K562 (cell line): ENCODE measurements at regions not wholly inside any gene's neighbourhood (a gene's known extent, or its start where the extent isn't known, plus 50 kb on each side); places are given as distances from the start of the nearest gene placed in this dataset.

Experiments used
- ATAC-seq: fragments of 200-7000 bp; cut with Tn5 transposase; 3 replicates; pipeline ENCODE4 v1.9.1; 2020; ENCODE audit warnings: moderate library complexity
- BruUV-seq: library from RNA; stranded (reverse); fragments of 400-500 nt; replicated peaks from 2 replicates; lab custom pipeline; 2021; lab: Mats Ljungman, UMichigan
- CTCF ChIA-PET: fragments of 300-600 bp; formaldehyde crosslinking; extraction: SDS; loops from one replicate; lab custom pipeline; 2021; ENCODE audit warnings: low intra/inter-chr PET ratio; lab: Yijun Ruan, JAX
- POLR2A ChIA-PET: fragments of 300-600, 350-650 bp; sonication (Branson Sonifier 250); formaldehyde crosslinking; extraction: SDS; loops from one replicate; lab custom pipeline; 2021; ENCODE audit warnings: antibody characterized with exemption, inconsistent platforms; lab: Yijun Ruan, JAX
- DNase-seq, 4 experiments: peaks; one replicate each; pipeline versions ENCODE4 v3.0.0 to v3.0.0-alpha.2; 2011 to 2018; ENCODE audit warnings: low spot score in 3 of 4, mixed read lengths in 3 of 4; ENCODE audit errors: extremely low read depth in 1 of 4
- FAIRE-seq: peaks from 2 replicates; lab custom pipeline; 2011; peaks lifted over from hg19 to GRCh38; lab: Jason Lieb, UNC
- H2AFZ ChIP-seq: 2 replicates; pipeline ENCODE4 v1.6.0; 2011; ENCODE audit warnings: low read depth, low read length, control low read depth, inconsistent platforms
- H3K27ac ChIP-seq: fragments of 200-600 bp; 3 replicates; pipeline ENCODE4 v1.8.0; 2011; ENCODE audit warnings: low read depth, mild to moderate bottlenecking, control low read depth, inconsistent platforms, low read length, moderate library complexity, mixed read lengths; ENCODE audit errors: extremely low read depth
- H3K27me3 ChIP-seq, 2 experiments: fragments of 300-600 bp in 1 of 2; 2 replicates in 1 of 2; 3 replicates in 1 of 2; pipeline versions ENCODE4 v1.6.0 to v1.8.0; 2011; ENCODE audit warnings: inconsistent platforms in 2 of 2, low read length in 2 of 2, mild to moderate bottlenecking in 1 of 2, mixed read lengths in 1 of 2, moderate library complexity in 1 of 2; ENCODE audit not compliant: control insufficient read depth in 2 of 2, insufficient read depth in 2 of 2
- H3K36me3 ChIP-seq: fragments of 300-600 bp; 3 replicates; pipeline ENCODE4 v1.8.0; 2011; ENCODE audit warnings: mild to moderate bottlenecking, low read length, inconsistent platforms; ENCODE audit not compliant: control insufficient read depth, insufficient read depth
- H3K4me1 ChIP-seq, 2 experiments: fragments of 200-600 bp in 1 of 2; replicated peaks in 1 of 2; 2 replicates in 1 of 2; 3 replicates in 1 of 2; pipeline versions ENCODE4 v1.5.1 to v1.8.0; 2011; ENCODE audit warnings: inconsistent platforms in 2 of 2, low read length in 2 of 2, mild to moderate bottlenecking in 1 of 2, mixed read lengths in 1 of 2, moderate library complexity in 1 of 2; ENCODE audit not compliant: control insufficient read depth in 2 of 2, insufficient read depth in 2 of 2
- H3K4me2 ChIP-seq: 2 replicates; pipeline ENCODE4 v1.6.1; 2011; ENCODE audit warnings: low read length, control low read depth, inconsistent platforms, mixed read lengths; ENCODE audit not compliant: insufficient read depth
- H3K4me3 ChIP-seq: fragments of 200-600 bp; sonication (generic), shearing (Covaris generic); 2 replicates; pipeline ENCODE4 v1.5.1; 2016; ENCODE audit warnings: control low read depth, inconsistent platforms
- H3K79me2 ChIP-seq: fragments of 200-600 bp; 3 replicates; pipeline ENCODE4 v1.8.0; 2011; ENCODE audit warnings: low read length, inconsistent platforms; ENCODE audit not compliant: control insufficient read depth, insufficient read depth
- H3K9ac ChIP-seq, 2 experiments: 2 replicates each; pipeline versions ENCODE4 v1.6.0 to v1.6.1; 2011; ENCODE audit warnings: low read depth in 2 of 2, low read length in 2 of 2, control low read depth in 1 of 2, inconsistent platforms in 1 of 2, mild to moderate bottlenecking in 1 of 2, mixed read lengths in 1 of 2; ENCODE audit not compliant: insufficient read depth in 1 of 2
- H3K9me1 ChIP-seq: one replicate; pipeline ENCODE4 v1.6.0; 2011; ENCODE audit warnings: inconsistent platforms, mild to moderate bottlenecking, low read length, moderate library complexity; ENCODE audit not compliant: control insufficient read depth, insufficient read depth
- H3K9me3 ChIP-seq: replicated peaks from 2 replicates; pipeline ENCODE4 v1.5.1; 2011; ENCODE audit warnings: low read depth, low read length, inconsistent platforms; ENCODE audit not compliant: control insufficient read depth, insufficient read depth
- H4K20me1 ChIP-seq: replicated peaks from 2 replicates; pipeline ENCODE4 v1.6.1; 2011; ENCODE audit warnings: low read length, inconsistent platforms, mixed read lengths; ENCODE audit not compliant: control insufficient read depth, insufficient read depth
- CTCFL ChIP-seq: IDR thresholded peaks from 2 replicates; pipeline ENCODE4 v1.6.1; 2011; ENCODE audit warnings: borderline replicate concordance, low read depth, mild to moderate bottlenecking, moderate library complexity, low read length; ENCODE audit not compliant: insufficient read depth, poor library complexity, severe bottlenecking
- GTF2A2 ChIP-seq: IDR thresholded peaks from 2 replicates; pipeline ENCODE4 v1.6.1; 2016; ENCODE audit warnings: mild to moderate bottlenecking, missing genetic modification characterization, missing compliant biosample characterization
- PRPF4 ChIP-seq: fragments of 200-400 bp; formaldehyde crosslinking; IDR thresholded peaks from one replicate; pipeline ENCODE4 v1.6.1; 2017; ENCODE audit warnings: low read length, low read depth, mild to moderate bottlenecking; ENCODE audit not compliant: insufficient read depth, poor library complexity, severe bottlenecking
- ZBTB2 ChIP-seq: fragments of 450-650 bp; IDR thresholded peaks from 2 replicates; pipeline ENCODE4 v1.6.1; 2016; ENCODE audit warnings: antibody characterized with exemption
- ZEB2 ChIP-seq: fragments of 450-650 bp; IDR thresholded peaks from 2 replicates; pipeline ENCODE4 v1.6.1; 2016
- in situ Hi-C: fragments of 300-500 bp; cut with MboI; formaldehyde crosslinking; loops from 4 replicates; pipeline ENCODE4 v1.15.0; 2018; ENCODE audit warnings: inconsistent platforms, mixed read lengths
- intact Hi-C: fragments of 100-400 bp; cut with micrococcal nuclease; formaldehyde crosslinking; loops from 2 replicates; pipeline ENCODE4 v1.14.2; 2022

- CTCF ChIA-PET: no interaction called here
- Histone ChIP-seq H3K4me3 (no peak overlapping the region), H3K36me3 (no peaks in the 10 kb centered on the region), H3K4me1 (no peaks in the 10 kb centered on the region), H3K9ac (no peak overlapping the region), H3K27me3 (no peaks in the 10 kb centered on the region), H2AFZ (no peak overlapping the region), H3K9me3 (no peaks in the 10 kb centered on the region), H3K79me2 (no peaks in the 10 kb centered on the region), H3K9me1 (no peaks in the 10 kb centered on the region), H4K20me1 (no peaks in the 10 kb centered on the region), H3K27ac (no peak overlapping the region), H3K4me2 (no peak overlapping the region)
- in situ Hi-C loops (no loop called here), intact Hi-C loops (no loop called here)
- BruUV-seq: no TSS peak
- DNase-seq: no peak
- POLR2A ChIA-PET: no interaction called here
- FAIRE-seq: no peak
- ATAC-seq: no peak
- no peak for TF ChIP-seq ZBTB2
- no peak for TF ChIP-seq CTCFL
- TF ChIP-seq GTF2A2: no peak
- TF ChIP-seq PRPF4: no peak
- TF ChIP-seq ZEB2: no peak
- TF ChIP-seq, all 486 proteins: peak for 0
Measured at GRCh38 chr4:123819362-123820035, 422.9 kb downstream of the SPRY1 start.
